HUES6 (cell line): ENCODE measurements at regions not wholly inside any gene's neighbourhood (a gene's known extent, or its start where the extent isn't known, plus 50 kb on each side); places are given as distances from the start of the nearest gene placed in this dataset.

Experiments
- H3K27ac ChIP-seq: 2 replicates; pipeline ENCODE4 v1.7.0; 2013; ENCODE audit warnings: low read depth, mild to moderate bottlenecking, low read length, inconsistent platforms
- H3K27me3 ChIP-seq: 2 replicates; pipeline ENCODE4 v1.6.1; 2013; ENCODE audit warnings: low read length; ENCODE audit not compliant: control insufficient read depth, insufficient read depth
- H3K36me3 ChIP-seq: 2 replicates; pipeline ENCODE4 v1.6.1; 2013; ENCODE audit warnings: low read length; ENCODE audit not compliant: control insufficient read depth, insufficient read depth
- H3K4me1 ChIP-seq: 2 replicates; pipeline ENCODE4 v1.6.1; 2013; ENCODE audit warnings: low read length; ENCODE audit not compliant: control insufficient read depth, insufficient read depth
- H3K4me3 ChIP-seq: 2 replicates; pipeline ENCODE4 v1.5.1; 2013; ENCODE audit warnings: low read depth, low read length
- H3K9ac ChIP-seq: one replicate; pipeline ENCODE4 v1.6.1; 2013; ENCODE audit warnings: mild to moderate bottlenecking, low read length
- H3K9me3 ChIP-seq: 2 replicates; pipeline ENCODE4 v1.6.1; 2013; ENCODE audit warnings: low read depth, low read length; ENCODE audit not compliant: control insufficient read depth, insufficient read depth

DNA sequence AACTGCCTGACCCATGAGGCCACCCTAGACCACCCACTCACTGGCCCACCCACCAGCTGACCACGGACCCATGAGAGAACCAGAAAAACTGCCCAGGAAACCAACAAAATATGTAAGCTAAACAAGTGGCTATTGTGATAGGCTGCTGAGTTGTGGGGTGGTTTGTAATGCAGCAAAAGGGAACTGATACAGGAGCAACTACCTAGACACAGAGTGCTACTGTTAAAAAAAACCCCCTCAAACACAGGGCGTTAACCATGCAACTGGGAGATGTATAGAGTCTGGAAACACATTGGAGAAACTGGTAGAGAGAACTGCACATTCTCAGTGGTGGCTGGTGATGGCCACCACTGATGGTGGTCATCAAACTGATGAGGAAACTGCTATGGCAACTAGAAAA lies 206.3 kb upstream of the GYPC start:
- H3K36me3 ChIP-seq: no peaks in the 10 kb centered on the region

DNA sequence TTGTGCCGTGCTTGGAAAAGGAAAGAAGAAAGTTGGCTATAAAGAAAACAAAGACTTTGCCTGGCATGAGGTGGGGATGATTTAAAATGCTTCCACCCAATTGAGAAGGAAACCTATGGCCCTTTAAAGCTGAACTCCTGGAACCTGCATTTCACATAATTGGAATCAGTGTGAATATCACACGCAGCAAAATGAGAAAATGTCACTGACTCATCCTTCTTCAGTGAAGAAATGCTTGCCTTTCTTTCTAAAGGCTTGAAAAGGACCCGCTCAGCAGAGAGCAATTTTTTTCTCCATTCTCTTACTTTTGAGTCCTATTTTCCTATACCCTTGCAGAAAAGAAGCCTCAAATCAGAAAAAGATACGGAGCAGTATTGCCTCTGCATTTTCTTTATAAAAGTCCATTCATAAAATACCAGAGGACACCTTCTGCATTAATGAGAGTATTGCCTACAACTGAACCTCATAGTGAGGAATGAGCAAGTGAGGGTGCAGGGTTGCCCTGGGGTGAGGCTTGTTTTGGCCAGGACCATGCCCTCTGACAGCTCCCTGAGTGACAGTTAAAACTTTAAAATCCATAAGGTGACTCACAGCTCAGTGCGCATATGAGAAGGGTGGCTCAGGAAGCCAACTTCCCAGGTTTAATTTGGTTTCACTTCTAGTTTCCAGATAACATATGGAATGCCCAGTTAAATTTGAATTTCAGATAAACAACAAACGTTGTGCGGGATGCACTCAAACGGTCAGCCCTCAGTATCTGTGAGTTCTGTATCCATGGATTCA lies 191.9 kb upstream of the GYPC start:
- Histone ChIP-seq H3K4me1 (no peaks in the 10 kb centered on the region), H3K4me3 (no peak overlapping the region), H3K36me3 (no peaks in the 10 kb centered on the region), H3K27ac (no peak overlapping the region), H3K9ac (no peak overlapping the region), H3K9me3 (no peaks in the 10 kb centered on the region), H3K27me3 (no peaks in the 10 kb centered on the region)

More for the DNA sequence above, 206.3 kb upstream of the GYPC start:
- no peaks in the 10 kb centered on the region for H3K4me1 ChIP-seq
- no peak overlapping the region for H3K27ac ChIP-seq
- no peaks in the 10 kb centered on the region for H3K9me3 ChIP-seq
- H3K4me3 ChIP-seq: no peak overlapping the region
- H3K9ac ChIP-seq: no peak overlapping the region
- no peaks in the 10 kb centered on the region for H3K27me3 ChIP-seq

DNA sequence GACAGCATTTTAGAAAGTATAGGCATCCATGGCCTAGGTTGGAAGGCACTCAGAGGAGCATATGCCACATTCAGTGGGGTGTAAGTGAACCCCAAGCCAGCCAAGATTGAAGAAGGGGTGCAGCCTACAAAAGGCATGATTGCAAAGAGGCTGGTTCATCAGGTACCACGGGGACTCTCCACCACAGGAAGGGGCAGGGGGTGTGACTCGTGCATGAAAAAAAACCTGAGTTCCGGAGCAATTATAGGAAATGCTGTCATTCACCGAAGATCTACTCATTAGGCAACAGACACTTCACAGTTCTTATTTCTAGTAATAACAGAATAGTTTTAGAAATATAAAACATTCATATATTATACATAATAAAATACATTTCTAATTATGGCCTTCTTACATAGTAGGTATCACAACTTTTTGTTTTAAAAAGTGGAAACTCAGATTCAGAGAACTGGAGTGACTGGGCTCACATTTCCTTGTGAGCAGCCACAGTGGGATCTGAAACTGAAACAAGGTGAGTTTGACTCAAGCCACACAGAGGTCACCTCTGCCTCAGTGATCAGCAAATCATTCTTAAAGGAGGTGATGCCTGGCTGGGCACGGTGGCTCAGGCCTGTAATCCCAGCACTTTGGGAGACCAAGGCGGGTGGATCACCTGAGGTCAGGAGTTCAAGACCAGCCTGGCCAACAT lies 188.4 kb upstream of the GYPC start:
- no peaks in the 10 kb centered on the region for H3K27me3 ChIP-seq
- H3K27ac ChIP-seq: no peak overlapping the region
- H3K9ac ChIP-seq: no peak overlapping the region
- H3K36me3 ChIP-seq: no peaks in the 10 kb centered on the region
- H3K9me3 ChIP-seq: no peaks in the 10 kb centered on the region
- H3K4me1 ChIP-seq: no peaks in the 10 kb centered on the region
- H3K4me3 ChIP-seq: no peak overlapping the region

DNA sequence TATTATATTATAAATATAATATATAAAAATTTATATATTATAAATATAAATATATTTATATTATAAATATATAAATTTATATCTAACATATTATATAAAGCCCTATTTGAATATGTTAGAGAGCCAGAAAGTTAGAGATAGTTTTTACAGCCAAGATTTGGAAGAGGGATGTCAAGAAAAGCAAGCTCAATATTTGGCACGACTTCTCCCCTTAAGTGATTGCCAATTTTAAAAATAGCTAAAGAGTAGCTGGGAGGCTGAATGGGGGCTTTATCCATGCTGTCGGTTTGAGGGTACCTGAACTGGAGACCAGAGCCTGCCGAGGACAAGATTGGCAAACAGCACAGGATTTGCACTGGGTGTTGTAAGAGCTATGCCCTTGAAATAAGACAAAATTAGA lies 180.9 kb upstream of the GYPC start:
- no peak overlapping the region for H3K9ac ChIP-seq
- no peak overlapping the region for H3K4me3 ChIP-seq
- H3K36me3 ChIP-seq: no peaks in the 10 kb centered on the region
- peaks cover 11% of the 10 kb centered on the region for H3K9me3 ChIP-seq
- no peaks in the 10 kb centered on the region for H3K4me1 ChIP-seq
- H3K27ac ChIP-seq: no peak overlapping the region
- no peaks in the 10 kb centered on the region for H3K27me3 ChIP-seq

DNA sequence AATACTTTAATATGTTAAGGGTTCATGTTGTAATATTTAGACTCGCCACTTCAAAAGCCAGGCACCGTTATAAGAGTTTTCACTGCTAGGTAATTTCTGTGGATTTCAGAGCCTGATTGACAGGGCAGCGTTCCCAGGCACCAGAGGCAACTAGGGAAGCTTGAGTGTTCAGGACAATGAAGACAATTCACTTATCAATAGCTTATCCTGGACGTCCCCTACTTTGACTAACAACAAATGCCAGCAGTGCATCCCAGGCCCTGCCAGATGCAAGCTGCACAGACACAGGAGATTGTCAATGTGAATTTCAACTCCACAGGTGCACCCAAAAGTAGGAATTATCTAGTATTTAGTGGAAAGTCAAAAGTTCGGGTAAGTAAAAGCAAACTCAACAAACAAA lies 179.3 kb upstream of the GYPC start:
- peaks cover 11% of the 10 kb centered on the region for H3K9me3 ChIP-seq
- H3K4me3 ChIP-seq: no peak overlapping the region
- H3K27me3 ChIP-seq: no peaks in the 10 kb centered on the region
- no peaks in the 10 kb centered on the region for H3K36me3 ChIP-seq
- no peak overlapping the region for H3K9ac ChIP-seq
- no peaks in the 10 kb centered on the region for H3K4me1 ChIP-seq
- H3K27ac ChIP-seq: no peak overlapping the region

DNA sequence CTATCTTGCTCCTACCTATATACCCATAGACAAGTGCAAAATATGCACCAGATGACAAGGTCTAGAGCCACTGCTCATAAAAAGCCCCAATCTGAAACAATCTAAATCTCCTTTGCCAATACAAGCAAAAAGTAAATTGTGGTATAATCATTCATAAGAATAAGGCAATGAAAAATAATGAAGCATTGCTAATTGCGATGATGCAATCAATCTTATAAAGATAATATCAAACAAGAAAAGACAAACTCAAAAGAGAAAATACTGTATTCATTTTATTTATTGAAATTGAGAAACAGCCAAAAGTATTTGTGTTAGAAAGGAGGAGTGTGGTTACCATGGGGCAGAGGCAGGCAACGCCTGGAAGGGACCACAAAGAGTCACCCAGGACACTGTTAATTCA lies 175.9 kb upstream of the GYPC start:
- Histone ChIP-seq H3K4me1 (no peaks in the 10 kb centered on the region), H3K27ac (no peak overlapping the region), H3K4me3 (no peak overlapping the region), H3K27me3 (no peaks in the 10 kb centered on the region), H3K9ac (no peak overlapping the region), H3K36me3 (no peaks in the 10 kb centered on the region), H3K9me3 (peaks cover 11% of the 10 kb centered on the region)

DNA sequence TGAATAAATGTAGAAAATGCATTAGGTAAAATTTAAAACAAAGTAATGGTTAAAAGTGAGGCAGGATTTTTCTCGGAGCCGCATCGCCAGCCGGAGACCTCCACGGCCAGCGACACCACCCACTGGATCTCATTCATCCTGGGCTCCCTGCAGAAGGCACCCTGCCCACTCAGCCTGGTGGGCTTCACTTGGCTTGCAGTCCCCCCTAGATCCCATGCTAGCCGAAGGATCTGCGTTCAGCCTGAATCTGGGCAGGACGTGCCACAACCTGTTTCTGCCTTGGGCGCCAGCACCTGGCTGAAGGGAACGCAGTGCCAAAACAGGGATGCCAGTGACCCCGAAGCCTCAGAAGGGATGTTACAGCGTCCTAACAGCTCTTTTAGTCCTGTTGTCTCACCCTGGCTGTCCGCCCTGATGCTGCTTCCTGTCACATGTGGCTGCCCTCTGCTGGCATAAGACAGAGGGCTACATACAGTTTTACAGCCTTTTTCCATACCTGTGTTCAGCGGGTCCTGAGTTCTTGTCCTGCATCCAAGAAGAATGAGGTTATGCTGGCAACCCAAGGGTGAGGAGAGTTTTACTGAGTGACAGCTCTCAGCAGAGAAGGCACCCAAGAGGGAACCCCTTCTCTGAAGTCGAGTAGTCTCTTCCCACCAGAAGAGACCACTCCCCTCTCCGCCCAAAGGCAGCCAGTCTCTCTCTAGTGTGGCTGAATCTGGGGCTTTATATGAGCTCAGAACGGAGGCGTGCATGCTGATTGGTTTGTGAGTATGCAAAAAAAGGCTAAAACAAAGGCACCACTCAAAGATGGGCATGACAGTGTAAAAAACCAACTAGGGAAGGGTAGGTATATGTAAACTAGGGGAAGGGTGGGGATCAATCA lies 173.1 kb upstream of the GYPC start:
- no peak overlapping the region for H3K27ac ChIP-seq
- peaks cover 11% of the 10 kb centered on the region for H3K9me3 ChIP-seq
- no peaks in the 10 kb centered on the region for H3K27me3 ChIP-seq
- no peak overlapping the region for H3K4me3 ChIP-seq
- H3K36me3 ChIP-seq: no peaks in the 10 kb centered on the region
- no peak overlapping the region for H3K9ac ChIP-seq
- H3K4me1 ChIP-seq: no peaks in the 10 kb centered on the region

DNA sequence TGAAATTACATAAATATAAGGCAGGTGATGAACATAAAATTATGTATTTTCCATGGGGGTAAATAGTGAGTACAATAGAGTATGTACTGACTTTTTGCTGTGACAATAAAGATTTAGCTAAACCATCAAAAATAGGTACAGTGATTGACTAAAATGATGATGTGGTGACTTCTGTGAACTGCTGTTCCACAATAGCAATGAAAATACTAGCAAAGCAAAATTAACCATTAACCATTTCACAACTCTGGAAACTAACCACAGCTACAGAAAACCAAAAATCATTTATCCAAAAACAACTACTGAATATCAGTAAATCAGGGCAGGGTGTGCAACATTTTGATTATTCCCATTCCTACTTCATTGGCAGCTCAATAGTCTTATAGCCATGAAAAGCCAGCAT lies 161.4 kb upstream of the GYPC start:
- Histone ChIP-seq H3K4me3 (no peak overlapping the region), H3K9ac (no peak overlapping the region)

DNA sequence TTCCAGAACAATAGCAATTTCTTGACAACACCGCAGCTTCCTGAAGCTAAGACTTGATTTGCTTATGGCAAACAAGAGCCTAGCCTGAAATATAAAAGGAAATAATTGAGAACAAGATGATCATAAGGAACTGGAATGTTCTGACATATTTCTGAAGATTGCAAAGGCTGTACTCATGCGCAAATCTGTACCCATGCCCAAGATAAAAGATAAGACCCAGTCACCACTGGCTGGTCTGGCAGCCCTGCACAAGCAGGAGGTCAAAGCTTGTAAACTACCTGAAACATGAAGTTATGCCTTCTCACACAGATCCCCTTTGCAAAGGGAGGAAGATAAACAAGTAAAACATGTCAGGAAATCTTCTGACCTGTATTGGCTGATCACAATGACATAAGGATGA lies 160.8 kb upstream of the GYPC start:
- H3K36me3 ChIP-seq: no peaks in the 10 kb centered on the region
- no peak overlapping the region for H3K4me3 ChIP-seq
- no peak overlapping the region for H3K9ac ChIP-seq
- peaks cover 4% of the 10 kb centered on the region for H3K9me3 ChIP-seq
- H3K27ac ChIP-seq: no peak overlapping the region
- no peaks in the 10 kb centered on the region for H3K4me1 ChIP-seq
- no peaks in the 10 kb centered on the region for H3K27me3 ChIP-seq

More for the DNA sequence above, 161.4 kb upstream of the GYPC start:
- Histone ChIP-seq H3K27me3 (no peaks in the 10 kb centered on the region), H3K4me1 (no peaks in the 10 kb centered on the region), H3K36me3 (no peaks in the 10 kb centered on the region), H3K9me3 (peaks cover 4% of the 10 kb centered on the region), H3K27ac (no peak overlapping the region)

DNA sequence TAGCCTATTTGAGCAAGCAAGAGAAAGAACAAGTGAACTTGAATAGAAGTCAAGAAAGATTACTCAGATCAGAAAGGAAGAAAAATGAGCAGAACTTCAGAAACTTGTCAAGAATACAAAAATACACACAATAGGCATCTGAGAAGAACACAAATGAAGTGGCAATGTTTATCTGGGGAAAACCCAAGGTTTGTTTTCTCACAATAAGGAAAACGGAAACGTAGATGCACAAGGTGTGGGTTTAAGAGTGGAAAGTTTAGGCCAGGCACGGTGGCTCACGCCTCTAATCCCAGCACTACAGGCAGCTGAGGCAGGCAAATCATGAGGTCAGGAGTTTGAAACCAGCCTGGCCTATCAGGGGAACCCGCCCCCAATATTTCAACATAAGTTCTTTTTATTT lies 159.5 kb upstream of the GYPC start:
- Histone ChIP-seq H3K36me3 (no peaks in the 10 kb centered on the region), H3K27ac (no peak overlapping the region), H3K27me3 (no peaks in the 10 kb centered on the region), H3K9me3 (peaks cover 4% of the 10 kb centered on the region), H3K9ac (no peak overlapping the region), H3K4me1 (no peaks in the 10 kb centered on the region), H3K4me3 (no peak overlapping the region)

DNA sequence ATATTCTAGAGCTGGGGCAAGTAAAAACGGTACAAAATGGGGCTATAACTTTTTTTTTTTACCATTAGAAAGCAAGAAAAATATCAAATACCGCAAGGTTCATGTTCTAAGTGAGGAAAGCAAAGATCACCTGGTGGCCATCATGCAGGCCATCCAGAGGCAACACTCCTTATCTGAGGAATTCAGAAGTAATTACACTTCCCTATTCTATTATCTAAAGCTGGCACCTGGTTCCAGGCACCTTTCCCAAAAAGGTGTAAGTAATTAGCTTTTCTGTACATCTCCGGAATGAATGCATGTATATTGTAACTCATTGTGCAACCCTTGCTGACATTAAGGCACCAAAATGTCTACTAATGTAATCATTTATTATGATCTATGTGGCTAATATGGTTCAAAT lies 152.5 kb upstream of the GYPC start:
- no peak overlapping the region for H3K9ac ChIP-seq
- H3K27ac ChIP-seq: no peak overlapping the region
- no peaks in the 10 kb centered on the region for H3K9me3 ChIP-seq
- H3K36me3 ChIP-seq: no peaks in the 10 kb centered on the region
- H3K4me1 ChIP-seq: peaks cover 12% of the 10 kb centered on the region
- H3K4me3 ChIP-seq: no peak overlapping the region
- no peaks in the 10 kb centered on the region for H3K27me3 ChIP-seq
